ENCODE measurements at regions not wholly inside any gene's neighbourhood (a gene's known extent, or its start where the extent isn't known, plus 50 kb on each side); places are given as distances from the start of the nearest gene placed in this dataset.

GRCh38 chrX:39602195-39602594 is 495.6 kb downstream of the BCOR start:
- no peak overlapping the region for H3K14ac ChIP-seq (ENCODE audit: insufficient read depth, low read length)
- no peak overlapping the region for H2AK5ac ChIP-seq (ENCODE audit: insufficient read length, low read length)
- H3K79me2 ChIP-seq (ENCODE audit: insufficient read depth, low read length): no peaks in the 10 kb centered on the region
- H3T11ph ChIP-seq (ENCODE audit: low read length): no peak overlapping the region
- H2BK20ac ChIP-seq (ENCODE audit: low read depth, low read length, poor library complexity, severe bottlenecking): no peak overlapping the region
- H4K91ac ChIP-seq (ENCODE audit: insufficient read length, low read depth, low read length): no peak overlapping the region
- H2BK12ac ChIP-seq (ENCODE audit: insufficient read length, low read depth, low read length): no peak overlapping the region
- H3K27ac ChIP-seq (ENCODE audit: insufficient read length, low read depth, low read length): no peak overlapping the region
- Mint-ChIP-seq H3K4me3 (no peak overlapping the region), H3K27me3 (ENCODE audit: low read depth) (peaks cover 11% of the 10 kb centered on the region), H3K27ac (no peak overlapping the region), H3K4me1 (peaks cover 13 to 14% of the 10 kb centered on the region in 2 experiments), H3K9me3 (peaks cover 60 to 76% of the 10 kb centered on the region in 2 experiments), H3K36me3 (ENCODE audit: insufficient read depth in 1 of 3, low read depth in 3 of 3) (peaks cover 2 to 7% (median 5%) of the 10 kb centered on the region in 3 experiments; a peak in 5 of 7 replicates)
- no peak overlapping the region for H3K4ac ChIP-seq (ENCODE audit: low read depth, low read length)
- no peak overlapping the region for H3K4me2 ChIP-seq (ENCODE audit: insufficient read depth, insufficient read length, low read length)
- no peaks in the 10 kb centered on the region for H3K27me3 ChIP-seq (ENCODE audit: insufficient read depth, low read length)
- H2BK5ac ChIP-seq (ENCODE audit: insufficient read length, low read length): no peak overlapping the region
- H3K9ac ChIP-seq (ENCODE audit: extremely low read depth, insufficient read length, low read length): no peak overlapping the region
- H3K9me3 ChIP-seq (ENCODE audit: control insufficient read depth, low read depth, low read length): no peaks in the 10 kb centered on the region
- H4K5ac ChIP-seq (ENCODE audit: insufficient read length, low read depth, low read length): no peak overlapping the region
- no peak overlapping the region for H4K8ac ChIP-seq (replicated peaks; ENCODE audit: insufficient read length, low read depth, low read length)
- no CpG with 5 or more reads among the region's 4 CpGs for WGBS (ENCODE audit: extremely low coverage, insufficient read length, low lambda C conversion rate)
- H3K23me2 ChIP-seq (ENCODE audit: insufficient read length, low read depth, low read length, poor library complexity, severe bottlenecking): no peaks in the 10 kb centered on the region
- no peak overlapping the region for H2AFZ ChIP-seq (ENCODE audit: low read length)
- H2BK120ac ChIP-seq (ENCODE audit: low read depth, low read length, poor library complexity, severe bottlenecking): no peak overlapping the region
- 0 out of 3 replicates have a peak, but pooled peaks have one; percentile 12 for TF ChIP-seq CTCF (conservative IDR thresholded peaks at IDR 0.05)
- DNase-seq: no peak
- no peaks in the 10 kb centered on the region for H3K79me1 ChIP-seq (ENCODE audit: insufficient read depth, low read depth, low read length, poor library complexity, severe bottlenecking)
- H3K4me1 ChIP-seq (ENCODE audit: insufficient read depth, low read length): peaks cover 6% of the 10 kb centered on the region
- no peak overlapping the region for H3K56ac ChIP-seq (ENCODE audit: insufficient read length, low read depth, low read length)
- H4K20me1 ChIP-seq (ENCODE audit: control insufficient read depth, insufficient read depth, insufficient read length): no peaks in the 10 kb centered on the region
- no peak overlapping the region for H3K18ac ChIP-seq (ENCODE audit: insufficient read length, low read depth, low read length)
- H2BK15ac ChIP-seq (ENCODE audit: low read depth, low read length): no peak overlapping the region
- no peak overlapping the region for H3K23ac ChIP-seq (ENCODE audit: insufficient read length, low read depth, low read length)

Measured in H9 (cell line).